Bronchial epithelial cell (primary cell): ENCODE measurements at regions not wholly inside any gene's neighbourhood (a gene's known extent, or its start where the extent isn't known, plus 50 kb on each side); places are given as distances from the start of the nearest gene placed in this dataset.

Experiments
- DNase-seq: peaks from one replicate; pipeline ENCODE4 v3.0.0-alpha.2; 2010; ENCODE audit warnings: low read depth
- FAIRE-seq: peaks from 2 replicates; lab custom pipeline; 2011; peaks lifted over from hg19 to GRCh38; lab: Jason Lieb, UNC
- H3K27me3 ChIP-seq: 2 replicates; pipeline ENCODE4 v1.5.1; 2011; ENCODE audit warnings: low read length; ENCODE audit not compliant: control insufficient read depth, insufficient read depth
- H3K36me3 ChIP-seq: 2 replicates; pipeline ENCODE4 v1.5.1; 2011; ENCODE audit warnings: low read length; ENCODE audit not compliant: control insufficient read depth, insufficient read depth
- H3K4me3 ChIP-seq: 2 replicates; pipeline ENCODE4 v1.5.1; 2011; ENCODE audit warnings: mild to moderate bottlenecking, low read depth, low read length, control low read depth
- CTCF ChIP-seq: IDR thresholded peaks from 2 replicates; pipeline ENCODE4 v1.5.1; 2011; ENCODE audit warnings: mild to moderate bottlenecking, moderate library complexity, low read length, control low read depth, inconsistent platforms; ENCODE audit not compliant: insufficient read depth, severe bottlenecking

- no peak overlapping the region for H3K4me3 ChIP-seq
Measured at GRCh38 chr5:74927336-74927735, 61.1 kb upstream of the FAM169A start.

GRCh38 chr5:74919487-74919886, 53.3 kb upstream of the FAM169A start:
- peak; percentile 69 for DNase-seq
- Histone ChIP-seq H3K27me3 (no peaks in the 10 kb centered on the region), H3K4me3 (no peak overlapping the region), H3K36me3 (no peaks in the 10 kb centered on the region)
- no peak for FAIRE-seq
- peak; percentile 41 for TF ChIP-seq CTCF

More at GRCh38 chr5:74927336-74927735, 61.1 kb upstream of the FAM169A start:
- Histone ChIP-seq H3K27me3 (no peaks in the 10 kb centered on the region), H3K36me3 (no peaks in the 10 kb centered on the region)
- FAIRE-seq, result no peak
- TF ChIP-seq CTCF, result no peak
- DNase-seq, result no peak

- Histone ChIP-seq H3K4me3 (no peak overlapping the region), H3K36me3 (no peaks in the 10 kb centered on the region), H3K27me3 (no peaks in the 10 kb centered on the region)
- FAIRE-seq, result no peak
- DNase-seq, result no peak
- TF ChIP-seq CTCF, result no peak
Measured at GRCh38 chr5:74919041-74919440, 52.9 kb upstream of the FAM169A start.

- no peaks in the 10 kb centered on the region for H3K27me3 ChIP-seq
- DNase-seq, result no peak
- no peak overlapping the region for H3K4me3 ChIP-seq
- no peak for TF ChIP-seq CTCF
- H3K36me3 ChIP-seq, result no peaks in the 10 kb centered on the region
- no peak for FAIRE-seq
Measured at GRCh38 chr5:74918232-74918669, 52.1 kb upstream of the FAM169A start.

- FAIRE-seq, result peak; percentile 73
- no peak for TF ChIP-seq CTCF
- H3K27me3 ChIP-seq, result no peaks in the 10 kb centered on the region
- H3K4me3 ChIP-seq, result no peak overlapping the region
- no peaks in the 10 kb centered on the region for H3K36me3 ChIP-seq
- peak; percentile 89 for DNase-seq
Measured at GRCh38 chr5:74916831-74917710, 50.9 kb upstream of the FAM169A start.
